Liver (tissue), 8 donors: ENCODE measurements at regions not wholly inside any gene's neighbourhood (a gene's known extent, or its start where the extent isn't known, plus 50 kb on each side); places are given as distances from the start of the nearest gene placed in this dataset.

Source experiments
- DNase-seq: peaks from one replicate; pipeline ENCODE4 v3.0.0-alpha.2; 2017; ENCODE audit warnings: low spot score
- H3K27ac ChIP-seq, 2 donors: one replicate each; pipeline ENCODE4 v1.7.0; 2013; ENCODE audit warnings: inconsistent platforms in 2 of 2, low read length in 2 of 2, control low read depth in 1 of 2, low read depth in 1 of 2, mild to moderate bottlenecking in 1 of 2
- H3K27me3 ChIP-seq, 4 donors: one replicate each; pipeline versions ENCODE4 v1.6.1 to v1.7.0; 2013; ENCODE audit warnings: low read length in 3 of 4, inconsistent platforms in 1 of 4, mild to moderate bottlenecking in 1 of 4, moderate library complexity in 1 of 4; ENCODE audit not compliant: control insufficient read depth in 4 of 4, insufficient read depth in 4 of 4
- H3K36me3 ChIP-seq, 4 donors: one replicate each; pipeline versions ENCODE4 v1.6.1 to v1.7.0; 2013; ENCODE audit warnings: low read length in 3 of 4, mild to moderate bottlenecking in 3 of 4, low read depth in 1 of 4, moderate library complexity in 1 of 4; ENCODE audit not compliant: control insufficient read depth in 4 of 4, insufficient read depth in 3 of 4
- H3K4me1 ChIP-seq, 4 donors: one replicate each; pipeline versions ENCODE4 v1.6.1 to v1.7.0; 2013; ENCODE audit warnings: low read length in 3 of 4, mild to moderate bottlenecking in 3 of 4, moderate library complexity in 1 of 4; ENCODE audit not compliant: control insufficient read depth in 4 of 4, insufficient read depth in 4 of 4
- H3K4me3 ChIP-seq, 3 donors: one replicate each; pipeline versions ENCODE4 v1.6.1 to v1.7.0; 2013; ENCODE audit warnings: low read length in 3 of 3, control low read depth in 1 of 3, low read depth in 1 of 3, mild to moderate bottlenecking in 1 of 3
- H3K9ac ChIP-seq, 2 donors: one replicate each; pipeline ENCODE4 v1.7.0; 2013; ENCODE audit warnings: low read length in 2 of 2, mild to moderate bottlenecking in 2 of 2, moderate library complexity in 2 of 2, control low read depth in 1 of 2, low read depth in 1 of 2
- H3K9me3 ChIP-seq, 4 donors: one replicate each; pipeline versions ENCODE4 v1.6.1 to v1.7.0; 2013; ENCODE audit warnings: low read length in 3 of 4; ENCODE audit not compliant: control insufficient read depth in 4 of 4
- EGR1 ChIP-seq, 2 donors: IDR thresholded peaks; 2 replicates each; pipeline ENCODE4 v1.6.1; 2016 to 2018; ENCODE audit warnings: antibody characterized with exemption in 2 of 2, low read depth in 2 of 2
- FOXA1 ChIP-seq: IDR thresholded peaks from 2 replicates; pipeline ENCODE4 v1.6.1; 2016; ENCODE audit warnings: antibody characterized with exemption
- FOXA2 ChIP-seq: IDR thresholded peaks from 2 replicates; pipeline ENCODE4 v1.6.1; 2016; ENCODE audit warnings: antibody characterized with exemption
- GABPA ChIP-seq, 2 donors: IDR thresholded peaks in 1 of 2; conservative IDR thresholded peaks in 1 of 2; 2 replicates each; pipeline ENCODE4 v1.6.1; 2016; ENCODE audit warnings: antibody characterized with exemption in 2 of 2, mild to moderate bottlenecking in 1 of 2, moderate library complexity in 1 of 2
- HNF4A ChIP-seq, 2 donors: conservative IDR thresholded peaks; 2 replicates each; pipeline ENCODE4 v1.6.1; 2016; ENCODE audit warnings: antibody characterized with exemption in 2 of 2, mild to moderate bottlenecking in 2 of 2
- HNF4G ChIP-seq: IDR thresholded peaks from 2 replicates; pipeline ENCODE4 v1.6.1; 2016; ENCODE audit warnings: antibody characterized with exemption
- JUND ChIP-seq, 2 donors: IDR thresholded peaks; 2 replicates each; pipeline ENCODE4 v1.6.1; 2016; ENCODE audit warnings: antibody characterized with exemption in 2 of 2
- NR2F2 ChIP-seq: IDR thresholded peaks from 2 replicates; pipeline ENCODE4 v1.6.1; 2016; ENCODE audit warnings: antibody characterized with exemption
- RAD21 ChIP-seq, 2 donors: IDR thresholded peaks; 2 replicates each; pipeline ENCODE4 v1.6.1; 2016; ENCODE audit warnings: antibody characterized with exemption in 2 of 2, mild to moderate bottlenecking in 2 of 2
- RXRA ChIP-seq, 2 donors: IDR thresholded peaks; 2 replicates each; pipeline ENCODE4 v1.6.1; 2017 to 2018; ENCODE audit warnings: antibody characterized with exemption in 2 of 2, mild to moderate bottlenecking in 1 of 2
- SP1 ChIP-seq: IDR thresholded peaks from 2 replicates; pipeline ENCODE4 v1.6.1; 2018; ENCODE audit warnings: antibody characterized with exemption, mild to moderate bottlenecking
- TAF1 ChIP-seq: conservative IDR thresholded peaks from 2 replicates; pipeline ENCODE4 v1.6.1; 2016; ENCODE audit warnings: antibody characterized with exemption, mild to moderate bottlenecking
- YY1 ChIP-seq: IDR thresholded peaks from 2 replicates; pipeline ENCODE4 v1.6.1; 2016; ENCODE audit warnings: antibody characterized with exemption, mild to moderate bottlenecking
- WGBS: extraction: QIAGEN DNeasy Blood & Tissue Kit; methylation state at CpG from one replicate; pipeline ENCODE4 v1.1.7; 2013; 5-methylcytosine and 5-hydroxymethylcytosine counted together
- TF ChIP-seq, protein P1 (sequence below): IDR thresholded peaks from 2 replicates; pipeline ENCODE4 v1.6.1; 2016; ENCODE audit warnings: antibody characterized with exemption
- TF ChIP-seq, protein P2 (sequence below): fragments of 150-350 bp; IDR thresholded peaks from 2 replicates; pipeline ENCODE4 v1.5.1; 2017; ENCODE audit warnings: improper control_type of control experiment, low read depth, low read length; ENCODE audit not compliant: missing input control
- TF ChIP-seq, protein P3 (sequence below): IDR thresholded peaks from 2 replicates; pipeline ENCODE4 v1.6.1; 2016; ENCODE audit warnings: antibody characterized with exemption
- TF ChIP-seq, protein P4 (sequence below): IDR thresholded peaks from 2 replicates; pipeline ENCODE4 v1.6.1; 2016; ENCODE audit warnings: antibody characterized with exemption
- TF ChIP-seq, protein P5 (sequence below): IDR thresholded peaks from 2 replicates; pipeline ENCODE4 v1.6.1; 2016; ENCODE audit warnings: antibody characterized with exemption, mild to moderate bottlenecking
- donor health status: healthy.
- donor health status: healthy.
- donor health status: healthy.
- donor health status: healthy.
- donor health status: healthy.

DNA sequence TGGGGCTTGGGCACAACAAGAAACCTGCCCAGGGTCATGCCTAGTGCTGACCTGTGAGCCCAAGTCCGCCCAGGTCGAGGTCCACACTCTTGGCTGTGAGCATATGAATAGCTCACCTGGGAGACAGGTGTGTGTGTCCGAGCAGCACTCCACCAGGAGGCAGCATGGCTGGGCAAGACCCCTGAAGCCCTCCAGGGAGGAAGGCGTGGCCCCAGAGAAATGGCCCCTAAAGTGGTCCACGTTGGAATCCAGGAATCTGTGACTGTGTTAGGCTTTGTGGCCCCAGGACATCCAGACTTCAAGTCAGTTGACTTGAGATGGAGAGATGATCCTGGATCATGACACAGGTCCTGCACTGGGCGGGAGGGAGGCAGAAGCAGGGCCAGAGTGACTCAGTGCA lies 138.8 kb downstream of the CPZ start (continued):
- no peak for TF ChIP-seq NR2F2
- no peak for TF ChIP-seq YY1

DNA sequence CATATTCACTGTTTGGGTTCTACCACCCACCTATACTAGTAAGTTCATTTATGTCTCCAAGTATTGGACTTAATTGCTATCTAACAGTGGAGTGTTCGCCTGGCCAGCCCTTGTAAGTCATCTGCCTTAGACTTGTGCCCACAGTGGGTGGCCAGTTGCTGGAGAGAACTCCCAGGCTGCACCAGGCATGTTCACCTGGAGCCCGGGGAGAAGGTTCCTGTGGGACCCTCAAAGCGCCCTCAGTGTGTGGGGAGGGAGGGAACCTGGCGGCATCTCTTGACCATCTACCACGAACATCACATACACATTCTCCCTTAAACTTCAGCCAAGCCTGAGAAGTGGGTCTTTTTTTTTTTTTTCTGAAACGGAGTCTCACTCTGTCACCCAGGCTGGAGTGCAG lies 138.1 kb downstream of the CPZ start:
- H3K9me3 ChIP-seq: peaks cover 0 to 4% (median 0%) of the 10 kb centered on the region in 4 donors
- no peak for DNase-seq
- H3K27ac ChIP-seq: no peak overlapping the region
- H3K36me3 ChIP-seq: no peaks in the 10 kb centered on the region
- no peak overlapping the region for H3K9ac ChIP-seq
- no peak overlapping the region for H3K4me3 ChIP-seq
- TF ChIP-seq NR2F2 (no peak), RXRA (IDR thresholded peaks at IDR 0.05) (no peak), FOXA2 (no peak), RAD21 (IDR thresholded peaks at IDR 0.05) (no peak), HNF4G (no peak), EGR1 (IDR thresholded peaks at IDR 0.05; ENCODE audit: low read depth in 2 of 2) (no peak), FOXA1 (no peak), YY1 (no peak), JUND (IDR thresholded peaks at IDR 0.05) (no peak), HNF4A (conservative IDR thresholded peaks at IDR 0.05) (no peak), GABPA (IDR thresholded peaks at IDR 0.05 in 1 of 2, conservative IDR thresholded peaks at IDR 0.05 in 1 of 2) (no peak), SP1 (no peak), TAF1 (no peak)
- TF ChIP-seq, protein P1, sequence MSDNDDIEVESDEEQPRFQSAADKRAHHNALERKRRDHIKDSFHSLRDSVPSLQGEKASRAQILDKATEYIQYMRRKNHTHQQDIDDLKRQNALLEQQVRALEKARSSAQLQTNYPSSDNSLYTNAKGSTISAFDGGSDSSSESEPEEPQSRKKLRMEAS: no peak
- TF ChIP-seq, protein P2, sequence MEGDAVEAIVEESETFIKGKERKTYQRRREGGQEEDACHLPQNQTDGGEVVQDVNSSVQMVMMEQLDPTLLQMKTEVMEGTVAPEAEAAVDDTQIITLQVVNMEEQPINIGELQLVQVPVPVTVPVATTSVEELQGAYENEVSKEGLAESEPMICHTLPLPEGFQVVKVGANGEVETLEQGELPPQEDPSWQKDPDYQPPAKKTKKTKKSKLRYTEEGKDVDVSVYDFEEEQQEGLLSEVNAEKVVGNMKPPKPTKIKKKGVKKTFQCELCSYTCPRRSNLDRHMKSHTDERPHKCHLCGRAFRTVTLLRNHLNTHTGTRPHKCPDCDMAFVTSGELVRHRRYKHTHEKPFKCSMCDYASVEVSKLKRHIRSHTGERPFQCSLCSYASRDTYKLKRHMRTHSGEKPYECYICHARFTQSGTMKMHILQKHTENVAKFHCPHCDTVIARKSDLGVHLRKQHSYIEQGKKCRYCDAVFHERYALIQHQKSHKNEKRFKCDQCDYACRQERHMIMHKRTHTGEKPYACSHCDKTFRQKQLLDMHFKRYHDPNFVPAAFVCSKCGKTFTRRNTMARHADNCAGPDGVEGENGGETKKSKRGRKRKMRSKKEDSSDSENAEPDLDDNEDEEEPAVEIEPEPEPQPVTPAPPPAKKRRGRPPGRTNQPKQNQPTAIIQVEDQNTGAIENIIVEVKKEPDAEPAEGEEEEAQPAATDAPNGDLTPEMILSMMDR: no peak
- TF ChIP-seq, protein P3, sequence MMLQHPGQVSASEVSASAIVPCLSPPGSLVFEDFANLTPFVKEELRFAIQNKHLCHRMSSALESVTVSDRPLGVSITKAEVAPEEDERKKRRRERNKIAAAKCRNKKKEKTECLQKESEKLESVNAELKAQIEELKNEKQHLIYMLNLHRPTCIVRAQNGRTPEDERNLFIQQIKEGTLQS: no peak
- TF ChIP-seq, protein P4, sequence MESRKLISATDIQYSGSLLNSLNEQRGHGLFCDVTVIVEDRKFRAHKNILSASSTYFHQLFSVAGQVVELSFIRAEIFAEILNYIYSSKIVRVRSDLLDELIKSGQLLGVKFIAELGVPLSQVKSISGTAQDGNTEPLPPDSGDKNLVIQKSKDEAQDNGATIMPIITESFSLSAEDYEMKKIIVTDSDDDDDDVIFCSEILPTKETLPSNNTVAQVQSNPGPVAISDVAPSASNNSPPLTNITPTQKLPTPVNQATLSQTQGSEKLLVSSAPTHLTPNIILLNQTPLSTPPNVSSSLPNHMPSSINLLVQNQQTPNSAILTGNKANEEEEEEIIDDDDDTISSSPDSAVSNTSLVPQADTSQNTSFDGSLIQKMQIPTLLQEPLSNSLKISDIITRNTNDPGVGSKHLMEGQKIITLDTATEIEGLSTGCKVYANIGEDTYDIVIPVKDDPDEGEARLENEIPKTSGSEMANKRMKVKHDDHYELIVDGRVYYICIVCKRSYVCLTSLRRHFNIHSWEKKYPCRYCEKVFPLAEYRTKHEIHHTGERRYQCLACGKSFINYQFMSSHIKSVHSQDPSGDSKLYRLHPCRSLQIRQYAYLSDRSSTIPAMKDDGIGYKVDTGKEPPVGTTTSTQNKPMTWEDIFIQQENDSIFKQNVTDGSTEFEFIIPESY: no peak
- TF ChIP-seq, protein P5, sequence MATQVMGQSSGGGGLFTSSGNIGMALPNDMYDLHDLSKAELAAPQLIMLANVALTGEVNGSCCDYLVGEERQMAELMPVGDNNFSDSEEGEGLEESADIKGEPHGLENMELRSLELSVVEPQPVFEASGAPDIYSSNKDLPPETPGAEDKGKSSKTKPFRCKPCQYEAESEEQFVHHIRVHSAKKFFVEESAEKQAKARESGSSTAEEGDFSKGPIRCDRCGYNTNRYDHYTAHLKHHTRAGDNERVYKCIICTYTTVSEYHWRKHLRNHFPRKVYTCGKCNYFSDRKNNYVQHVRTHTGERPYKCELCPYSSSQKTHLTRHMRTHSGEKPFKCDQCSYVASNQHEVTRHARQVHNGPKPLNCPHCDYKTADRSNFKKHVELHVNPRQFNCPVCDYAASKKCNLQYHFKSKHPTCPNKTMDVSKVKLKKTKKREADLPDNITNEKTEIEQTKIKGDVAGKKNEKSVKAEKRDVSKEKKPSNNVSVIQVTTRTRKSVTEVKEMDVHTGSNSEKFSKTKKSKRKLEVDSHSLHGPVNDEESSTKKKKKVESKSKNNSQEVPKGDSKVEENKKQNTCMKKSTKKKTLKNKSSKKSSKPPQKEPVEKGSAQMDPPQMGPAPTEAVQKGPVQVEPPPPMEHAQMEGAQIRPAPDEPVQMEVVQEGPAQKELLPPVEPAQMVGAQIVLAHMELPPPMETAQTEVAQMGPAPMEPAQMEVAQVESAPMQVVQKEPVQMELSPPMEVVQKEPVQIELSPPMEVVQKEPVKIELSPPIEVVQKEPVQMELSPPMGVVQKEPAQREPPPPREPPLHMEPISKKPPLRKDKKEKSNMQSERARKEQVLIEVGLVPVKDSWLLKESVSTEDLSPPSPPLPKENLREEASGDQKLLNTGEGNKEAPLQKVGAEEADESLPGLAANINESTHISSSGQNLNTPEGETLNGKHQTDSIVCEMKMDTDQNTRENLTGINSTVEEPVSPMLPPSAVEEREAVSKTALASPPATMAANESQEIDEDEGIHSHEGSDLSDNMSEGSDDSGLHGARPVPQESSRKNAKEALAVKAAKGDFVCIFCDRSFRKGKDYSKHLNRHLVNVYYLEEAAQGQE: no peak
- 94% methylated on average over 6 of the region's 6 CpGs for WGBS
- H3K4me1 ChIP-seq: no peaks in the 10 kb centered on the region
- no peaks in the 10 kb centered on the region for H3K27me3 ChIP-seq
